ENCODE measurements at regions not wholly inside any gene's neighbourhood (a gene's known extent, or its start where the extent isn't known, plus 50 kb on each side); places are given as distances from the start of the nearest gene placed in this dataset.
"Not testable (repeated sequence)": the region's sequence is repeated elsewhere in the genome, so short reads cannot be mapped to it uniquely, and the experiment has no call there.

DNA sequence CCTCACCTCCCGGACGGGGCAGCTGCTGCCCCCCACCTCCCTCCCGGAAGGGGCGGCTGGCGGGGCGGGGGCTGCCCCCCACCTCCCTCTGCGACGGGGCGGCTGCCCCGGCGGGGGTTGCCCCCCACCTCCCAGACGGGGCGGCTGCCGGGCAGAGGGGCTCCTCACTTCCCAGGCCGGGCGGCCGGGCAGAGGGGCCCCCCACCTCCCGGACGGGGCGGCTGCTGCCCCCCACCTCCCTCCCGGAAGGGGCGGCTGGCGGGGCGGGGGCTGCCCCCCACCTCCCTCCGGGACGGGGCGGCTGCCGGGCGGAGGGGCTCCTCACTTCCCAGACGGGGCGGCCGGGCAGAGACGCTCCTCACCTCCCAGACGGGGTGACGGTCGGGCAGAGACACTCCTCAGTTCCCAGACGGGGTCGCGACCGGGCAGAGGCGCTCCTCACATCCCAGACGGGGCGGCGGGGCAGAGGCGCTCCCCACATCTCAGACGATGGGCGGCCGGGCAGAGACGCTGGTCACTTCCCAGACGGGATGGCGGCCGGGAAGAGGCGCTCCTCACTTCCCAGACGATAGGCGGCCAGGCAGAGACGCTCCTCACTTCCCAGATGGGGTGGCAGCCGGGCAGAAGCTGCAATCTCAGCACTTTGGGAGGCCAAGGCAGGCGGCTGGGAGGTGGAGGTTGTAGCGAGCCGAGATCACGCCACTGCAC lies 1218.8 kb downstream of the GATA3 start:
- not testable (repeated sequence) for DNase-seq

DNA sequence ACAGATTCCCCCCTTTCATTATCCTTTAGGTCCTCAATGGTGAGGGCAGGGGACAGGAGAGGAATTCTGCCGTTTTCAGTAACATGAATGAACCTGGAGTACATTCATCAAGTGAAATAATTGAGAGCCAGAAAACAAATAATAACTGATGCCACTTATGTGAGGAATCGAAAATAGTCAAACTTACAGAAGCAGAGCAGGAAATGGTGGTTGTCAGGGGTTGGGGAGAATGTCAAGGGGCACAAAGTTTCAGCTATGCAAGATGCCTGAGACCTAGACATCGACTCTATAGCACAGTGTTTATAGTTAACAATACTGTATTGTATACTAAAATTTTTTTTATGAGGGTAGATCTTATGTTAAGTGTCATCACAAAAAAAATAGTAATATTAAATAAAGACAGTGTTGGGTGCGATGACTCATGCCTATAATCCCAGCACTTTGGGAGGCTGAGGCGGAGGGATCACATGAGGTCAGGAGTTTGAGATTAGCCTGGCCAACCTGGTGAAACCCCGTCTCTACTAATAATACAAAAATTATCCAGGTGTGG lies 1219.8 kb downstream of the GATA3 start:
- no peak for DNase-seq

DNA sequence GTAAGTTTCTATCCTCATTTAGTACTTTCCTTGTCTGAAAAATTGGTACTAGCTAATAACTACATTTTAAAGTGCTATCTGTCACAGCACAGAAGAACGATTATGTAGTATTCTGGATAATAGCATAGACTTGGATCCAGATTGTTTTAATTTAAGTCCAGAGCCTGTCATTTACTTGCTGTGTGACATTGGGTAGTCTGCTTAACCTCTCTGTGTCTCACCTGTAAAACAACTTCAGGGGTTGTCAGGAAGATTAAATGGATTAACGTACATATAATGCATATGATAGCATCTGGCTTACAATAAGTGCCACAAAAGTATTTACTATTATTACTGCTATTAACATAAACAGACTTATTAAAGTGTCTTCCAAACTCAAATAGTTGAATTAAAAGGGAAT lies 1221.4 kb downstream of the GATA3 start:
- no peak for DNase-seq

DNA sequence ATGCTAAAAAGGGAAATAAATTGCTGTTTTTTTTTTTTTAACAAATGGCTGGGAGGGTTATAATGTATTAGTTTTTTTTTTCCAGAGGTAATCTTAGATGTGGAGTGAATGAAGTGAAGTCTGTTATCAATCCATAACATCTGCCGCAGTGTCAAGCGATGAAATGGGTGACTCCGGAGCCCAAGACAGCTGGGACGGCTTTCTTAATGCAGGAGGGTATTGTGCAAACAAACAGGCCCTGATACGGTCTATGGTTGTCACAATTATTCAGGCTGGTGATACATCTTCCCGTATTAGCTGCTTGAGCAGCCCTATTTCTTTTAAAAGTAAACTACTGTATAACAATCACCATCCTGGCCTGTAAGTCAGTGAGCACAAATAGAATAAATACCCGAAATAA lies 1231.2 kb downstream of the GATA3 start:
- no peak for DNase-seq

DNA sequence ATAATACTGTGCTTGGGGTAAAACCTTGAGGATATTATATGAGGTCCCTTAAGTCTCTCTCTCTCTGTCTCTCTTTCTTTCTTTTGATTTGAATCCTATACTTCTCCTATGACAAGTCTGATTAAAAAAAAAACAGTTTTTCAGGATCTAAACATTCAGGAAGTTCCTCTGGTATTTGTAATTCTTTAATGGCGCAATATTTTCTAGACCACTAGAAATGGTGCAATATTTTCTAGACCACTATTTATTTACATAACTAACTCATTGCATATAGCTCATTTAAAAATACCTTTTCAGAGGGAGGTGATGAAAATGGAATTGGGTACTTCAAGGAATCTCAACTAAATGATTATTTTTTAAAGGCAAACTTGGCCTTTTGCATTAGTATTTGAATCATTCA lies 1235.3 kb downstream of the GATA3 start:
- no peak for DNase-seq

DNA sequence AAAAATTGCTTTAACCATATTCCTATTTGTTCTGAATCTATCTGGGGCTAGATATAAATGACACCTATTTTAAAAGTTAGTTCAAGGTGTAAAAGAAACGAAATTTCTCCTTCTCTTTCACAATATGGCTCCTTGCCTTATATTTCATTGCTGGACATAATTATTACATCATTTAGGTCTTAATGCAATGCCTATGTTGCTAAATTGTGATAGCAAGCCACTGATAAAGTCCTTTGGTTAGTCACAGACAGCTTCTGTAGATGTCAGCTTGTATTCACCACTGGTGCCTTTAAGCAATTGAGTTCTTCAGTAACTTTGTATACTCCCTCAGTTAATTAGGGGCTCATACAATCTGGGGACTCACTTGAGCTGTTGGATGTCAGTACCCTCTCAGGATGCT lies 1236.6 kb downstream of the GATA3 start:
- no peak for DNase-seq

DNA sequence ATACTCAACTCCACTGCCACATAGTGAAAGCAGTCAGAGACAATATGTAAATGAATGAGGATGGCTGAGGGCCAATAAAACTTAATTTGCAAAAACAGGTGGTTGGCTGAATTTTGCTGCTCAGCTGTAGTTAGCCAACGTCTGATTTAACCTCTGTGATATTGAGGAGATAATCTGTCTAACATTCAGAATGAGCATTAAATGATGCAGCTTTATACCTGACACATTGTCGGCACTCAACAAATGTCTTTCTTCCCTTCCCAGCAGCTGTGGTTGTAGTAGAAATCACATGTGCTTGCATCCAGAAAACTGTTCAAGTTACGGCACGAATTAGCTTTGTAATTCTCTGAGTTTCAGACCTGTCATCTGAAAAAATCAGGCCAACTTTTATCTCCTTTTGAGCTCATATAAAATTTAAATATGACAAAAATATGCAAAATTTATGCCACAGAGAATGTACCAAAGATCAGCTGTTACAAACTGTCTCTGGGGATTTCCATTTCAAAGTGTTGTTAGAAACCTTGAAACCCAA lies 1239.7 kb downstream of the GATA3 start:
- no peak for DNase-seq

DNA sequence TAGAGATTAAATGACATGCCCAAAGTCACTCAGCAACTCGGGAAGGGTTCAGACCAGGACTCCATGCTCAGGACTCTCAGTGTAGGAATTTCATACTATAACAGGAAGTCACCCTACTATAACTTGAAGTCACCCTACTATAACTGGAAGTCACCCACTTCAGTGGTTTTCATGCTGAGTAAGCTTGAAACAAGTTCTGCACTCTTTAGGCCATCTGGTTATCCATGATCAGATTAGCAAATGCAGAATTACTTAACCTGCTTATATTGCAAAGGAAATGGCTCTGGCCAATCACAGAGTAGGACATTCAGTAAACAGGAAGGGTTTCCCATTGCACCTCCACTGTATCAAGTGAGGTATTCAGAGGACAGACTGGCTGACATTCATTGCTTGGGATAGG lies 1240.4 kb downstream of the GATA3 start:
- DNase-seq = no peak

DNA sequence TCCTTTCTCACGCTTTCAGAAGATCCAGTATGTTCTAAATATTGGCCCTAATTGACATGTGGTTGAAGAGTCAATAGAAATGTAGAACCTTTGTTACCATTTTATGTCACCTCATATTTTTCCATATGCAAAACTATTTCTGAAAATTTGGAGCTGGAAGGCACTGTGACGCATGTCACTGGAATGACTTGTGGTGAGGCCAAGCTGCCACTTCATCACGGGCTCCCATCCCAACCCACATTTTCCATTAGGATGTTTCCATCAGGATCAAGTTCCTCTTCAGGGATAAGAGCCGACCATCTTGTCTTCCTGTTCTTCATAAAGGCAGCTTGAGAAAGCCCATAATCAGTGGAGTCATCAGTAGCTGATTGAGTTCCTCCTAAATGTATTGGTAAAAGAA lies 1241.7 kb downstream of the GATA3 start:
- no peak for DNase-seq

DNA sequence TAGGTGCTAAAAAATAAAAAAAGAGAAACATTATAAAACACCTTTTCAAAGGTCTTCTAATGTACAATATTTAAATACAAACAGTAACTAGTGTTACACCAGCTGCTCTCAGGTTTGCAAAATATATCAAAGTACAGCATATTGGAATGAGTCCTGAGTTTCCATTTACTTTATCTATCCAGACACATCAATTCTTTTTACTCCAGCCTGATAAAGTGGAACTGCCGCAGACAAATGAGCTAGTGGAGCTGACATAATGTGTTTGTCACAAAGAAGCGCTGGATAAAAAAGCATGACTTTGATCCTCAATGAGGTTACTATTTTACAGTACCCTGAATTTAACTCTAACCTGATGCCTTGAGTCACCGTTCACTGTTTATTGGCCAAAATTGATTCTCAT lies 1243.1 kb downstream of the GATA3 start:
- no peak for DNase-seq

DNA sequence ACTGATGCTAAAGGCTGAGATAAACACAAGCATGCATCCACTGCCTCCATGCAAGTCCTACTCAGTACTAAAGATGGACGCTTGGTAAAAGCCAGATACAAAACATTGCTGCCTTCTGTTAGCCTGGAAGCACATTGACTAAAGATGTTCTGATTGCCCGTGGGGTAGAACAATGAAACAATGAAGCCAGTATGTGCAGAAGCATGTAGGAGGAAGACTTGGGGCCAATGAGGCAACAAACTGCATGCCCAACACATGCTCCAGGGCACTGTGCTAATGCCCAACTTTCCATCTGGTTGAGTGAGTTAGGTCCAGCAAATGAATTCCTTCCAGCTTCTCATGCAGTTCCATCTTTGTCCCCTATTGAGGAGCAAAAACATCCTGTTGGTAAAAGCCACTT lies 1245.5 kb downstream of the GATA3 start:
- no peak for DNase-seq

DNA sequence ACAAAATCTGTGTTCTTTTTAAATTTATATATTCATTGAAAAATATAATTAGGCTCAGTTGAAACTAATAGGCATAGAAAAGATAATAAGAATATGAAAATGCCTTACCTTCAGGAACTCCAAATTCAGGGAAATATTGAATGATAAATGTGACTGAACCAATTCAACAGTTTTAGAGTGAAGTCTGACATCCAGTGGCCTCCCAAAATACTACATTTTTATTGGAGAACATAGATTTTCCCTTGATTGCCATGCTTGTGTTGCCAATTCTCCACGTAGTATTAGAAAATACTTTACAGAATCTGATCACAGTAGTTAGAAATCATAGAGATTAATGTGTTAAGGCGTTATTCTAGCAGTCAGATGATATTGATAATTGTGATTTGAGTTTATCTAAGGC lies 1246.7 kb downstream of the GATA3 start:
- DNase-seq = no peak

DNA sequence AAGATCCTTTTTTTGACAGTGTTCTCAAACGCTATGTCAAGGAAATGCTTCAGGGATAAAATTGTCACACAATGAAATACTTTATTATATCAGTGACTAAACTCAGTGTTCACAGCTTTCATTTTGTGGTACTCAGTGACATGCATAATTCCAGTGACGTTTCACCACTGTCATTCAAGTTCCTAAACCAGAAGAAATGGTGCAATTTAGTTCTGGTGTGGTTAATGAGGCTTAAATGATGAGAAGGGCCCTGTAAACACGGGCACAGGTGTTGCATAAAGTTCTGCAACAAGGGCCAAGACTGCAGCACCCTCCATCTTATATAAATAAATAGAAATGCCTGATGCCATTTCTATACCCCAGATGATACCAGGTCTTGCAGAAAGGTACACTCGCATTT lies 1247.1 kb downstream of the GATA3 start:
- DNase-seq = no peak

DNA sequence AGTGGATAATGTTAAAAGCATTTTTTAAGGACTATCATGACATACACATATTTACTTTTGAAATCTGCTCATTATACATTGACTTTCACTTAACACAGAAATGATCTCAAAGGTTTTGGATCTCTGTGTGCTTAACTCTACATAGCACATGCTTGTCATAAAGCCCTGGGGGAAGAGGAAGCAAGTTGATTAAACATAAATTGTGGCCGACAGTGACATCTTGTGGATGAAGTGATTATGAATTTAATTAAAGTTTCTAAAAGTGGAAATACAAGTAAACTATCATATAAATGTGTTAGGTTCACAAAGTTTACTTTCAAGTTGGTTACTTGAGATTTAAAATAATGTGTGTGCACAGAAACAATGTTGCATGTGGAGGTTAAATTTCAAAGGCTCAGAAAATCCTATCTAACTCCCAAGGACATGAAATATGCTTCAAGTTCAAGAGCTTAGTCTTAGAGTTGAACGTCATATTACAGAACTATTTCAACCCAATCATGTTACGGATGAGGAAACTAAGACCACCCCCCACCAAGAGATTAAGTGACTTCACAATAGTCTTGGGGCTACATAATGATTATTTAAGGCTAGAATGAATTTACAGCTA lies 1247.8 kb downstream of the GATA3 start:
- DNase-seq = peak; percentile 0

DNA sequence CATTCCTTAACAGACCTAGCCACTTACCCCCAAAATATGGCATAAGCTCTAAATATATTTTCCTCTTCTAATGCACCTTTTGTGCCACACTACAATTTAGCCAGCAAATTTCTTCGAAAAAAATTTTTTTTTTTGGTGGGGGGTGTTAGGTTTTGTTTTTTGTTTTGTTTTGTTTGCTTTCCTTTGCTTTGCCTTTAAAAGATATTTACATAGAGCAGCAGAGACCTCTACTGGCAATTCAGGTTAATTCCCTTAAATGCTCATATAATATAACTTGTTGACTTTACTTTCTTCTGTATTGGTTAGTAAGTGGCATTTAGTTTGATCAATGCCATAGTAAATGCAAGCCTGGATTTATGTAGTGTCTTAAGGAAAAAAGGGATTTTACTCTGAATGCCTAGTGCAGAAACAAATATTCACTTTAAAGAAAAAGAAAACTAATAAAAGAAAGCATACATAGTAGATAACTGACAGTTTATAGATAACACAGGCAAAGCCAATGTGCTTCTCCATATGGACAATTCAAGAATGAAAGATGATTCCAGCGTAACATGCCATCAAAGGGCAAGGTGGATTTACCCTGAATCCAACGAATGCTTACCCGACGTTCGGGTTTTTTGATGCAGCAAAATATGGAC lies 1250.6 kb downstream of the GATA3 start:
- no peak for DNase-seq

DNA sequence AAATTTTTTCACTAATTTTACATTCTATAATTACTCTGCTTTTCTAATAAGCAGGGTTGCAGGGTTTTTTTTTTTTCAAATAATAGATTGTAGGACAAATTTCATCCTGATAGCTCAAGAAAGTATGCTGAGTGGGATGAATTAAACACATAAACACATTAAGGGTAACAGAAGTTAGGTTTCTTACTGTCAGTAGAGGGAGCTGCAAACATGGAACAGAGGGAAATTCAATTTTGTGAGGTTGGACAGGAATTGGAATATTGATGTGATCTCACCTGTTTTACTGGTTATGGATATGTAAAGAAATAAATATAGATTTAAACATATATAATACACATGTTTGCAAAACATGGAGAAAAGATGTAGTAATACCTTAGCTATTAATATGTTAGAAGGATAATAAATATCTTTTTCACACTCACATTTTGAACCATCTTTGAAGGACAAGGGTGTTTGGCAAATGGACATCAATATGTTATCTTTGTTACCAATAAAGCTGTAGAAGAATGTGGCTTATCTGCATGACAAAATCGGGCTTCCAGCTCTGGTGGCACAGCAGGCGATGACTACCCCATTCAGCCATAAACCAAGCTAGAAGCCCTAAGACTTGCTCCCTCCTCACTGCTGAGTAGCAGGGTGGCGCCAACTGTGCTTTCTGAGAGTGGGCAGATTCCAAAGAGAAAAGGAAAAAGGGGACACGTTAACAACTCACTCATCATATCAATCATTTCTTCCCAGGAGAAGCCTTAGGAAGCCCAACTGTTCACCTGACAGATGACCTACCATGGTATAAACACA lies 1257.4 kb downstream of the GATA3 start:
- no peak for DNase-seq

DNA sequence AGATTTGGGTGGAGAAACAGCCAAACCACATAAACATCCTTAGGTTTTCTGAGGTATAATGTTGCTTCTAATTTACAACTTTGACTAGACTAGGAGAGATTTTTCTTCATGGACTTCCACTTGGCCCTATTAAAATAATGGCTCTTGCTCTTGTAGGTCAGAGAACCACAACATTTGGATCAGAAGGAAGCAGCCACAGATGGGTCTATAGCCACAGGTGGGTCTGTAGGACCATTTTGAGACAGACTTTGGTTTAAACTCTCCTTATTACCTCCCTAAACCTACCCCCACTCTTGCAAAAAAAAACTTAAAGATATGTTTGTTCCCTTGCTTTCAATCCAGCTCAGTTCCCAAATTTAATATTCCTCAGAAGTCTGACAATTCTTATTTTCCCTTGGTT lies 1260.8 kb downstream of the GATA3 start:
- no peak for DNase-seq

DNA sequence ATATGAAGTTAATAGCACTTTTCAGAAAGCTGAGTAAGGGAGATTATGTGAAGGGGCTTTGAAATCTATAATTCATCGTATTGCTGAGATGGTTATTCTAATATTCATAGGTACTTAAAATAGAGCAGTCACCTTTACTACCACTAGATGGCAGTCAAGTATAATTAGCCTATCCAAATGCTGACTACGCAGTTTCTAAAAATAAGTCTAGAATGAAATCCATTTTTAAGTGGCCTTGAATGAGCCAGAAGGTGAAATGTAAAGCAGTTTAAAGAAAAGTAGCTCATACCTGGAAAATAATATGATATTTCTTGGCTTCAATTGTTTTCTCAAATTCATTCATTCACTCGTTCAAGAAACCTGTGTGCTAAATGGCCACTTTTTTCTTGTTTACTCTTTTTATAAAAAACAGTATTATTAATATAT lies 1277.1 kb downstream of the GATA3 start:
- no peak for DNase-seq

DNA sequence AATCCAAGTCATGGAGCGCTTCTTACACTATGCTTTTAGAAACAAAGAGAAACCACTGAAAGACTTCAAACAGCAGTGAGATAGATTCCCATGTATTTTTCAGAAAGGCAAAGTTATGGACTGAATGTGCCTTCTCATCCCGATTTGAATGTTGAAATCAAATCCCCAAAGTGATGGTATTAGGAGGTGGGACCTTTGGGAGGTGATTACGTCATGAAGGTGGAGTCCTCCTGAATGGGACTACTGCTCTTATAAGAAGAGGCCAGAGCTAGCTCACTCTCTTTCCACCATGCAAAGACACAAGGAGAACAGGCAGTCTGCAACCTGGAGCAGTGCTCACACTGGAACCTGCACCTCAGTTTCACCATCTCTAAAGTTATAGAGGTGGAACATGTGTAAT lies 1279.8 kb downstream of the GATA3 start:
- no peak for DNase-seq

DNA sequence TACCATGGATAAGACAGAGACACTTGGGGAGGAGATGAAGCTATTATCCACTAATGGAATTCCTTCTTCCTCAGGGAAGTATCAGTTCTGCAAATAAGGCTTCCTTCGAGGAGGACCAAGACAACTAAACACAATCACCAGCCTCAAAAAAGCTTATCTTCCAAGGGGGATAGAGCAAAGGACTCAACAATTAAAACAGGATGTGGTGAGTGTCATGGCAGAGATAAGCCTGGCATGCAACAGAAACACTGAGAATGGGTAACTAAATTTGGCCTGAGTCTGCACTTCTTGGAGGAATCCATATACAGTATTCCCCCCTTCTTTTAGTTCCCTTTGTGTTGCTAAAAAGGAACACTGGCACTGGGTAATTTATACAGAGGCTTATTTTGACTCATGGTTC lies 1285.2 kb downstream of the GATA3 start:
- DNase-seq = no peak

DNA sequence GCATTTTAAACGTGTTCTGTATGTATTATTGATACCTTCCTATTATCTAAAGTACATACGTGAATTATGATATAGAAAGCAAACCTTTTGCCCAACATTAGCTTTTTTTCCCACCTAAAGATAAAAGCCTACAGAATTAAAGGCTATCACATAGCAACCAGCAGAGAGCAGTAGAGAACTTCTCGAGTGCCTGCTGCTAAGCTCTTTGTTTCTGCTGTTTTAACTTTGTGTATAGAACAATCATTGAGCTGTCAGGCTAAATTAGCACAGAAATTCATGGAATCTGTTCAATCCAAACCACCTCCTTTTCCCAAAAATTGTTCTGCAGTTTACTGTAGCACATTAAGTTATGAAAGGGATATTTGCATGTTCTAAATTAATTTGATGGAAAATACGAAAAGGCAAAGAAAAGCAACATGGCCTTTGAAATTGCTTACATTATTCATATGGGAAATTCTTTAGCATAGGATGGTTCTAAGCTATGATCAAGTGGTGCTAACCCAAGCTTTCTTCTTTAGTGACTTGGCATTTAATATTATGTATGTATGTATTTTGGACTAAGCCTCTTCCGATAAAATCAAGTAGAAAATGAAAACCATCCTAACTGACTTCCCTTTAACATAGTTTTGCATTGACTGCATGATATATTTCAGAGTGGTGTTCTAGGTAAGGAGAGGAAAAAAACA lies 1288.5 kb downstream of the GATA3 start:
- no peak for DNase-seq

DNA sequence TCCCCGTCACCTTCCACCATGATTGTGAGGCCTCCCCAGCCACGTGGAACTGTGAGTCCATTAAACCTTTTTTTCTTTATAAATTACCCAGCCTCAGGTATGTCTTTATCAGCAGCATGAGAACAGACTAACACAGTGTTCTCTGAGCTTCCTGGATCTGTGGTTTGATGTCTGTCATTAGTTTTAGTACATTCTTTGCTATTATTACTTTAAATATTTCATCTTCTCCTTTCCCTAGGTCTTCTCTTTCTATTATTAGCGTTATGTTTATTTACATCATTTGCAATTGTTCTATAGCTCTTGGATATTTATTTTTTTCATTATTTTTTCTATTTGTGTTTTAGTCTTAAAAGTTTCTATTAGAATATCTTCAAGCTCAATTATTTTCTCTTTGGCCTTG lies 1293.4 kb downstream of the GATA3 start:
- DNase-seq = not testable (repeated sequence)

DNA sequence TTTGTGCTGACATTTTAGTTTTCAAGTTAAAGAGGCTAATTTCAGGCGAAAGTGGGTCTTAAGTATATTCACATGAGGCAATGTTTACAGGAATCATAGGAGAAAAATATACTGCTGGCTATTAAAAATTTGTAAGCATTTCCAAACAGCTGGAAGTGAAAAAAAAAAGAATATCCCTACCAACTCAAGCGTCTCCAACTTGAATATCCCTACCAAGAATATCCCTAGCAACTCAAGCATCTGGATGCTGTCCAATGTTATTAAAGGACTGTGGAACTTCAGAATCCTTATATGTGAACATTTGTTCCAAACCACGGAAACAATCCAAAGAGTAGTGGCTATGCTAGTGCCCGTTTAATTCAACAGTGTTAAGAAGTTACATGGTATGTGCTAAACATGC lies 1303.0 kb downstream of the GATA3 start:
- DNase-seq = no peak
